Tibial nerve (tissue), 4 donors: ENCODE measurements at regions not wholly inside any gene's neighbourhood (a gene's known extent, or its start where the extent isn't known, plus 50 kb on each side); places are given as distances from the start of the nearest gene placed in this dataset.

Experiments
- CTCF ChIP-seq, 5 experiments: fragments of 200-600 bp in 3 of 5; fragments of 450-650 bp in 2 of 5; sonication (generic) in 3 of 5; IDR thresholded peaks; one replicate each; pipeline ENCODE4 v1.5.1; 2016 to 2019; ENCODE audit warnings: antibody characterized with exemption in 5 of 5, mild to moderate bottlenecking in 3 of 5, moderate library complexity in 2 of 5
- EP300 ChIP-seq, 2 donors: sonication (generic); formaldehyde crosslinking; IDR thresholded peaks; one replicate each; pipeline ENCODE4 v1.6.1; 2017; ENCODE audit warnings: antibody characterized with exemption in 2 of 2, mild to moderate bottlenecking in 1 of 2
- POLR2A ChIP-seq, 2 donors: fragments of 450-650 bp; IDR thresholded peaks; one replicate each; pipeline ENCODE4 v1.6.1; 2017; ENCODE audit warnings: antibody characterized with exemption in 2 of 2, mild to moderate bottlenecking in 2 of 2, moderate library complexity in 2 of 2

GRCh38 chr12:115697340-115697739 is 580.2 kb downstream of the MED13L start:
- TF ChIP-seq CTCF (IDR thresholded peaks at IDR 0.05) (no peak), POLR2A (IDR thresholded peaks at IDR 0.05) (no peak), EP300 (IDR thresholded peaks at IDR 0.05) (no peak)
